ENCODE measurements at regions not wholly inside any gene's neighbourhood (a gene's known extent, or its start where the extent isn't known, plus 50 kb on each side); places are given as distances from the start of the nearest gene placed in this dataset.

DNA sequence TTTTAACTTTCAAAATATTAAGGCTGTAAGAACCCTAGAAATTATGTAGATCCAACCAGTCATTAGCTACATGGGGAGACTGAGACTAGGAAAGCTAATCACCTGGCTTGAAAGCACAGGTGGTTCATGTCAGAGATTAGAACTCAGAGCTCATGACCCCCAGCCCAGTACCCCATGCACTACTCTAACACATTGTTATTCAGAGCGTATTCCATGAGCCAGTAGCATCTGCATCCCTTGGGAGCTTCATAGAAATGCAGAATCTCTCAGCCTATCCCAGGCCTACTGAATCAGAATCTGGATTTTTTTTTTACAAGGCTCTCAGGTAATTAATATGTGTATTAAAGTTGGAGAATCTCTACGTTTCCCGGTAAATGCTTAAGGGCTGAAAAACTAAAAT is 161.7 kb downstream of the BTG1 start:
- TF ChIP-seq CTCF (IDR thresholded peaks at IDR 0.05) (no peak), EZH2 (IDR thresholded peaks at IDR 0.05; ENCODE audit: borderline replicate concordance, insufficient read depth, low read depth, low read length, poor library complexity, severe bottlenecking) (no peak)
